ENCODE measurements at regions not wholly inside any gene's neighbourhood (a gene's known extent, or its start where the extent isn't known, plus 50 kb on each side); places are given as distances from the start of the nearest gene placed in this dataset.
"Not testable (repeated sequence)": the region's sequence is repeated elsewhere in the genome, so short reads cannot be mapped to it uniquely, and the experiment has no call there.

DNA sequence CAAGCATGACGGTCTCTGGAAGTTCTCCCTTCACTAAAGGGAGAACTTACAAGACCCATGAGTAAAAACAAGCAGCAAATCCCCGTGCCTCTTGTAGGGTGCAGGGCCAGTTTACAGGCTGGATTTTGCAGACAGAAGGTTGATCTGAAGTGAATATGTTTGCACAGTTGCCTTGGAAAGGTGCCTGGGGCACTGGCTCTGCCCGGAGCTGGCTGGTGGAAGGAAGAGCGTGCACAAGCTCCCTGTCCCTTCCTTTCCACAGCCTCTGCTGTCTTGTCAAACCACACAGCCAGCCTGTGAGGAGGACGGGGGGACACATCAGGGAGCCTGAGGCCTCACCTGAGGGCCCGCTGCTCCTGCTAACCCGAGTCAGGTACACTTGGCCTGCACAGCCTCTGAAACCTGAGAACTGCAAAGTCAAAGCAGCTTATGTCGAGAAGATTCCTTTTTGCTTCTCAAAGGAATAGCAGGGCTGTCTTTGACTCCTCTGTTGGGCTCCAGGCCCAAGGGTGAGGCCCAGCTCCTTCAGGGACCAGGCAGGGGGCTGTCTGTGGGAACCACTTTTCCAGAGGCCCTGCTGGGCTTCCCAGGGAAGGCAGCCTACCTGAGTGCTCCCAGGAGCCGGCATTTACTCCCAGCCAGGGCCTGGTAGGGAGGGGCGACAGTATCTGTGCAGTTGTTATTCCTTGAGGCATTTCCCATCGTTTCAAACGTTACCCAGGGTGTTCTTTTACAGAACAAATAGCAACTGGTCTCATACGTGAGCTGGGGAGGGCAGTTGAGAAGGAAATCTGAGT lies 251.5 kb downstream of the SIPA1L2 start:
- no peak for DNase-seq

DNA sequence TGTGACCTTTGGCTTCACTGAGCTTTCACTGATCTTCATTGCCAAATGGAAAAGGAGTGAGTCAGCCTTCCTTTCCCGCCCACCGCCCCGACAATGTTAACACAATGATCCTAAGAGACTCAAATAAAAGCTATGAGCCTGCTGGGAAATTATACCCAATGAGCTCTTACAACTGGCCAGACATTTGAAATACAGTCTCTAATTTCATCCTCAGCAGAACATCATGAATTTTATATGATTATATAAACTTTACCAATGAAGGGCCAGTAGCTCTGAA lies 252.5 kb downstream of the SIPA1L2 start:
- DNase-seq: peak in 1 of 2 donors; percentile 14

DNA sequence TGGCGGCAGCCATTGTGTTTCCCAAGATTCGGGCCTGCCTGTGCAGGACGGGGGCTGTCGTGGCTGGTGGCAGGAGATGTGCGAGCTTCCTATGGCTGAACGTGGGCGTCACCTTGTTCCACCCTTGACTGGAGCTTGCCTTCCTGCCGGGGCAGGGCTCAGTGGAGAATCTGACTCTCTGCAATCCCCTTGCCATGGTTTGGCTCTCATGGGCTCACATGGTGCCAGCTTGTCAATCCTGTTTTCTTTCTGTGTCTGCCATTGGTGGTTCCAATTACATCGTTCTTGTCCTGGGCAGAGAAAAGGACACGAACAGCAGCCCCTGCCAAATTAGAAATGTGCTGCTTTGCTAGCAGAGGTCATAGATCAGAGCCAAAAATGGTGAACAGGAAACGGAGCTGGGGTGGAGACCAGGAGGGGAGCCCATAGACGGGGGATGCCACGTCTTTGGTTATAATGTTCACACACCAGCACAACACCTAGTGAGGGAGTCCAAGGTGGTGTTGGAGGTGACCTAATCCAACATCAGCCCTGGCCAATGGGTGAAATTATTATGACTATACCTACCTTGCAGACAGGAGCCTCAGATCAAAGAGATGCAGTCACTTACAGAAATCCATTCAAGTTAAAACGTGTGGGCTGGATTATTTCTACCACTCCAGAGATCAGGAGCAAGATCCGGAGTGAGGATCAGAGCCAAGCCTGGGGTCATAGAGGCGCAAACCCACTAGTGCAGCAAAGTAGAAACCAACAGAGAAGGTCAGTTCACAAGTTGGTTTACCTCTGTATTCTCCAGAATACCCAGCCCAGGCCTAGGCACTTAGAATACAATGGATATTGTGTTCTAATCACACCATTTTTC lies 253.1 kb downstream of the SIPA1L2 start:
- no peak for DNase-seq

DNA sequence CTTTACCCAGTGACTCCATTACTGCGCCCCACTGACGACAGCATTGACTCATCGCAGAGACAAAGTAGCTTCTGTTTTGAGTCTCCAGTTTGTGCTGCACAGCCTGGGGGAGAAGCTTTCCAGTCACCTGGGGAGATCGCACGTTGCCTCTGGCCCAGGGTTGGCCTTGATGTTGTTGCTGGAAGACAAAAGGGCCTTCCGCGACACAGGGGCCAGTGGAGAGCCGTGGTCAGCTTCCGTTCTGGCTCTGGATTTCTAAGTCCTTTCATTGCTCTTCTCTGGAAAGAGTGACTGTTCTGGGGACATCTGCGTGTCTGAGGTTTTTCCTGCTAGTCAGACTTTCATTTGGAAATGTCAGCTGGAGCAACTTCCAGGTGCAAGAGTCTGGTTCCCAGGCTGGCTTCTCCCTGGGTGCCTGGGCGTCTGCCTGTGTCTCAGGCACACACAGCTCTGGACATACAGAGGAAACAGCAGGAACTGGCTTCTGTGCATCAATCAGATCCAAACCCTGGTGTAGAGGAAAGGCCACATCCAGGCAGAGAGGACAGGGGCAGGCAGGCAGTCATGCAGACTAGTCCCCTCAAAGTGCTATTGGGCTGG lies 257.0 kb downstream of the SIPA1L2 start:
- DNase-seq: no peak

DNA sequence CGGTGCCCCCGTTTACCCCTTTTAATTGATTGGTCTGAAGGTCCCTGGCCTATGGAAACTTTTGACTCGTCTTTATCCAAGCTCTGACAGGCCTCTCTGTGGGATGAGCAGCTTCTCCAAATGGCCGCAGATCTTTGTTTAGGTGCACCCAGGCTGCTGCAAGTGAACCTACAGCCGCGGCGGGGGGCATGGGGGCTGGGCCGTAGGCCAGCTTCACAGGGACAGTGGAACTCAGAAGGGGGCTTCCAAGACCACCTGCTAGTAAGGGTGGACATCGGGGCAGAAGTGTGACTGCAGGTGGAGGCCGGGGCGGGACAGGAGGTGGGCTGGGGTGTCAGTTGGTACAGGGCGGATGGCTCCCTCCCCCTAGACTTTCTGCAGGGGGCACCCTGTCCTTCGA lies 257.5 kb downstream of the SIPA1L2 start:
- no peak for DNase-seq

DNA sequence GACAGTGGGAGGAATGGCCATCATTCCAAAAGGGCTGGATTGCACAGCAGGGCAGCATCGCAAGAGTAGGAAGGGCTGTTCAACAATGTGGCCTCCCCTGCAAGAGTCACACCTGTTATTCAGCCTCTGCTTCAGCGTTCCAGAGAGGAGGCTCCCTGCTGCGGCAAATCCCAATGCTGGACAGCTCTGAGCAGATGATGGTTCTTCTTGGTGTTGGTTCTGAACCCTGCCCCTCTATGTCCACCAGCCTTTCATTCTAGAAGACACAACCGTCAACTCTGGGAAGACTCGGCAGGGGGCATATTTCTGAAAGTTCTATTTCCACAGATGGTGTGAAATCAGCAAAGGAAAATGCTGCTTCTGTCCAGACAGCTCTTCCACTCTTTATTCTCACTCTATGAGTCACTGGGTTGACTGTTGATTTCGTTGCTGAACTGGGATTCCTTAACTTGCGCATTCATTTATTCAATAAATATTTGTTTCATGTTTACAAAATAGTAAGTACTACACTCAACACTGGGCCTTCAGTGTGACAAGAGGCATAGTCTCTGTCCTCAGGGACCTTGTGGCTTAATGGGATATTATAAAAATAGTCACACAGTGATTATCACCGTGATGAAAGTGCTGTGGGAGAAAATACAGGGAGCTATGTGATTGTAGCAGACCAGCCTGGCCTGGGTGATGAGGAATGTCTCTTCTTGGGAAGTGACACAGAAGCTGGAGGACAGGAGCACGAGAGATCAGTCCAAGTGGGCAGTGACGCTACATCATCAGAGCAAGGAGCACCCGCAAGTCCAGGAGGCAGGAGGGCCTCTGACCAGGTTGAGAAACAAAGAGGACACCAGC lies 260.3 kb downstream of the SIPA1L2 start:
- DNase-seq: no peak

DNA sequence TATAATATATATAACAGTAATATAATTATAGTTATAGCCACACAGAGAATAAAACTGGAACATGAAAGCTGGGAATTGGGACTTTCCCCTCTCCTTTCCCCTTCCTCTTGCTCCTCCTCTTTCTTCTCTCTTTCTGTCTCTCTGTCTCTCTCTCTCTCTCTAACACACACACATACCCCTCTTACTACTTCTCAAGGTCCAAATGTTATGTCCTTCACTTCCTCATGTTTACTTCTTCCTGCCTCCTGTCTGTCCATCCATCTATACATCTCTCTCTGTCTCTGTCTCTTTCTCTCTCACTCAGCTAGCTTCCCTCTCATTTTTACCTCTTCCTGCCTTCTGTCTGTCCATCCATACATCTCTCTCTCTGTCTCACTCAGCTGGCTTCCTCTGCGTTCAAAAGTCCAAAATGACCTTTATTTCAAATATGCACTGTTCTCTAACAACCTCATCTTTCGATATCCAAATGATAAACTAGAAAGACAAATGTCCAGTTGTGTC lies 261.1 kb downstream of the SIPA1L2 start:
- DNase-seq: no peak

DNA sequence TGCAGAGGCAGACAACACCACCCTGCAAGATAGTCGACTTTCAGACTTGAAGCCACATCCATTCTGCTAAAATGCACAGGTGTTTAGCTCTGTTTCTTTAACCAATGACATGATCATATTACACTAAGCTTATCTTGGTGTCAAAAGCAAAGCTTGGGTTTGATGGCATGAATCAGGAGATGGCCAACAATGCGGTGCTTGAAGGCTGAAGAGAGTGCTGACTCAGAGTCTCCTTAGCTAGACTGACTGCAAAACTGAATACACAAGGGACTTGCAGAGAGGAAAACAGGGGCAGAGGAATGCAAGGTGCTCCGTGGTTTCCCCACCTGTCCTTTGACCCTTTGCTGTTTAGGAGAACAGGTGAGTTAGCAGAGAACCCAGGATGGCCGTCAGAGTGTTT lies 262.6 kb downstream of the SIPA1L2 start:
- no peak for DNase-seq

DNA sequence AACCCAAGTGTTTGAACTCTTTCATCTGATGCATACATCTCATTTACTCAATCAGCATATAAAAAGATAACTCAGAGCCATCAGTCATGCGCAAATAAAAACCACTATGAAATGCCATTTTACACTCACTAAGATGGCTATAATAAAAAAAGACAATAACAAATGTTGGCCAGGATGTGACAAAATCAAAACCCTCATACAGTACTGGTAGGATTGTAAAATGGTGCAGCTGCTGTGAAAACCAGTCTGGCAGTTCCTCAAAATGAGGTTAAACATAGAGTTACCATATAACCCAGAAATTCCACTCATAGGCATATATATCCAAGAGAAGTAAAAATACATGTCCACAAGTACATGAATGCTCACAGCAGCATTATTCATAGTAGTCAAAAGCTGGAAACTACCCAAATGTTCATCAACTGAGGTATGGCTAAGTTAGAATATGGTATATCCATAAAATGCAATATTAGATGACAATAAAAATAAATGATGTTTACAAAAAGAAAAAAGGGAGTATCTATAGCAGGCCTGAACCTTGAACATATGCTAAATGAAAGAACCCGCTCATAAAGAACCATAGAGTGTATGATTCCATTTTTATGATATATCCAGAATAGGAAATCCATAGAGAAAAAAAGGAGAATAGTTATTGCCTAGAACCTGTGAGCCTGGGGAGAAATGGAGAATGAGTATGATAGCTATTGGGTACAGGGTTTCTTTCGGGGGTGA lies 265.1 kb downstream of the SIPA1L2 start:
- DNase-seq: no peak

DNA sequence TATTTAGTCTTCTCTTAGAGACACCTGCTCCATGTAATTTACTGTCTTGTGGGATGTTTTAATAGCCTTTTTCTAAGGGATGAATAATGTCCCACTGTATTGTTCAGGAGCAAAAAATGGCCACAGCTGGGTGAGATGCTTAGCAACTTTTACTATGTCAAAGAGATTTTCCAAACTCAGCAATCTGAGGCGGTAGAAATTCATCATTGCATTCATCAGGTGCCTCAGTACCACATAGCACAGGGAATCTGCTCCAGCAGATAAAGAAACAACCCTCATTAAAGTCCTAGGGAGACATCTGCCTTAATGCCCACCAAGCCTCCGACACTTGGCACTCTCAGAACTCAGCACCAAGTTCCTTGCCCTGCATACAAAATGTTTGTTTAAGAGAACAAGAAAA lies 266.9 kb downstream of the SIPA1L2 start:
- DNase-seq: no peak

DNA sequence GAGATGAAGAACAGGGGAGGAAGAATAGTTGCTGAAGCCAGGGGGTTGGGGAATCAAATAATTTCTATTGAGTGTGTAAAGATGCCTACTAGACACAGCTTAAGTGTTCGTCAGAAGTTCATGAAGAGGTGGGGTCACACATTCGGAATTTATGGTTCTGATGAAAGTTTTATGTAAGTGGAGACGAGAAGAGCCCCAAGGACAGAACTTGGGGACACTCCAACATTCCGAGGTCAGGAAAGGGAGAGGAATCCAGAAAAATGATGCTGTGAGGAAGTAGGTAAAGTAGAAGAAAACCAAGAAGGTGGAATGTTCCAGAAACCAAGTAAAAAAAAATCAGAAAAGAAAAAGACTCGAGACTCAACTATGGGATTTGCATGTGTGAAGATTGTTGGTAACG lies 272.5 kb downstream of the SIPA1L2 start:
- DNase-seq: no peak

DNA sequence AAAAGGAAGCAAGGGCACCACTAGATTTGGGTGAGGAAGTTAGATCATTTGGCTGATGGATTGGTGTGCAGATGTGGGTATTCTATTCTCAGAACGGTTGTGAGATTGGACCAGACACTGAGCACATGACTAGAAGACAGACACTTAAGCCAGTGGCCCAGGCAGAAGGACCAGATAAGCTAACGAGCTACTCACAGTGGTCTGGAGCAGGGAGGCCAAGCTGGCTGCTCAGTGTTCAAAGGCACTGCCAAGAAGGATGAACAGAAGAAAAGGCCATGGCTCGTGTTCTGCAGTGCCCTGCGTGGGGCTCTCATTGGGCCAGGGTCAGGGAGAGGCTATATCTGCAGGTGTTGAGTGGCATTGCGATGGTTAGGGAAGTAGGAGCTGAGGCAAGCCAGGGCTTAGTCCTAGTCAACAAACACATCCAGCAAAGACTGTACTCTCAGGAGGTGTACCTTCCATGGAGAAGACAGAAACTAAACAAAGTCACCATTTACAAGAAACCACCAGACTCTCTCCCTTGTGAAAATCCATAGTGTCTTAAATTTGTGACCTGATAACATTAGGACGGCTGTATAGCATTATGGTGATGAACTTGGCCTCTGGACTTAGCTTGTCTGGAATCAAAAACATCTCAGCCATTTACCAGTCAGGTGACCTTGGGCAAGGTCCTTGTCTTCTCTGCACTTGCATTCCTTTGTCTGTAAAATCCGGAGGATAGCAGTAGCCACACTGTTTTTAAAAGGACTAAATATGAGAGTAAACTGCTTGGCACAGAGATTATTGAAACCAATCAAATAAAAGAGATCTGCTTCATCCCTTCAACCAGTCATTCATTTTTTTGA lies 274.5 kb downstream of the SIPA1L2 start:
- DNase-seq: no peak

DNA sequence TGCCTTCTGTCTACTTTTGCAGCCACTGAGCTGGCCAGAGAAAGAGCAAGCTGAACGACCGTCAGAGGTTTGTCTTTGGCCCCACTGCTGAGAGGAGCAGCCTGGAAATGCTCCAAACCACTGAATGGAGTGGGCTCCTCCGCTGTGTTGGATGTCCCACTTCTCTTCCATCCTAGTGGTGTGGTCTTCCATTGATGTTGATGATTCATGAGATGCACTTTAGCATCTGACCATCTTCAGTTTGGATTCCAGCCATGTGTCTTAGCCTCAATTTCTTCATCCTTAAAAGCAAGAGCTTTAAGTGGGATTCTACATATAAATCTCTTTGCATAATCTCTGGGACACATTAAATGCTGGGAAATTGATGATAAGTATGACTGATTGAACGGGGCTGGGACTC lies 276.9 kb downstream of the SIPA1L2 start:
- DNase-seq: no peak

DNA sequence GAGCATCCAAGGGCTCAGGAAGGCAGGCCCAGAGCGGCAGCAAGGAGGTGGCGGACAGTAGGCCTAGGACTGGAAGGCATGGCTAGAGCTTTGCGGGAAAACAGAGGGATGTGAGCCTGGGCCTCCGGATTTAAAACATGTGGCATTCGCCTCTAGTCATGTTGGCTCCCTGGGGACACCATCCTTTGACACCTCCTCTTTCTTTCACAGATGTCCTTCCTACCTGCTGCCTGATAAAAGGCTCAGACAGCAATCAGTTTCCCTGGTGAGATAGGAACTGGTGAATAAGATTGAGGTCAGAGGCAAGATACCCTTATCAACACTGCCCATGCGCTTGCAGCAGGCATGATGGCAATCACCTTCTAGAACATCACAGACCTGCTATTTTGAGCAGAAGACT lies 277.6 kb downstream of the SIPA1L2 start:
- no peak for DNase-seq

DNA sequence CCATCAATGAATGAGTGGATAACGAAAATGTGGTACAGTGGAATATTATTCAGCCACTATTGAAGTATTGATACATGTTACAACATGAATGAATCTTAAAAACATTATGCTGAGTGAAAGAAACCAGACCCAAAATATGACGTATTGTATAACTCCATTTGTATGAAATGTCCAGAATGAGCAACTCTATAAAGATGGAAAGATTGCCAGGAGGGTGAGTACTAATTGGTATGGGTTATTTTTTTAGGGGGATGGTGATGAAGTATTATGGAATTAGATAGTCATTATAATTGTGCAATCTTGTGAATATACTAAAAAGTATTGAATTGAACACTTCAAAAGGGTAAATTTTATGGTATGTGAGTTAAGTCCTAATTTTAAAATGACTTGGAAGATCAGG lies 278.6 kb downstream of the SIPA1L2 start:
- DNase-seq: no peak

DNA sequence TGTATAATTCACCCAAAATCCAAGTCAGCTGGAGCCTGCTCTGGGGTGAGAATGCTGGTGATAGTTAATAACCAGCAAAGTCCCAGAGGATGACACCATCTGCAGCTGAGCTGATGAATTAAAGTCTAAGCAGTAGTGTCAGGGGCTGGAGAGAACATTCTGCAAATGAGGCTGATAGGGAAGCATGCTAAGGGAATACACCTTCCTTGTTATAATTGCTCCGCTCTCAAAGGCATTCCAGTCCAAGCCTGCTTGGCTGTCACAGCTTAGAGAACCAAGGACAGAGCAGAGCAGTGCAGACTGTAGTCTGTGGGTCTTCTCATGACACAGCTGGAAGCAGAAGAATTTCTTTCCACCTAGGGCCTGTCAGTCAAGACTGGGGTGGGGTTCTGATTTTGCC lies 283.1 kb downstream of the SIPA1L2 start:
- no peak for DNase-seq

DNA sequence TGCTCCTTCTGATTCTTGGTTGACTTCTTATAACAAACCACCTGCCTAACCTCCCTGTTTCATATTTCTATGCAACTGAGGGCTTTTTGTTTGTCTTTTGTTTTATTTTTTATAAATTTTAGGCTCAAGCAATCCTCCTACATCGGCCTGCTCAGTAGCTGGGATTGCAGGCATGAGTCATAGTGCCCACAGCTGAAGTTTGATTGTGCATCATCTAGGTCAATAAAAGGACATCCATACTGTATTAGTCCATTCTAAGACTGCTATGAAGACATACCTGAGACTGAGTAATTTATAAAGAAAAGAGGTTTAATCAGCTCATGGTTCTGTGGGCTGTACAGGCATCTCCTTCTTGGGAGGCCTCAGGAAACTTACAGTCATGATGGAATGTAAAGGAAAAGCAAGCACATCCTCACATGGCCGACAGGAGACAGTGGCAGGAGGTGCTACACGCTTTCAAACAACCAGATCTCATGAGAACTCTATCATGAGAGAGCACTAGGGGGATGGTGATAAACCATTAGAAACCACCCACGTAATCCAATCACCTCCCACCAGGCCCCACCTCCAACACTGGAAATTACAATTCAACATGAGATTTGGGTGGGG lies 285.0 kb downstream of the SIPA1L2 start:
- no peak for DNase-seq

DNA sequence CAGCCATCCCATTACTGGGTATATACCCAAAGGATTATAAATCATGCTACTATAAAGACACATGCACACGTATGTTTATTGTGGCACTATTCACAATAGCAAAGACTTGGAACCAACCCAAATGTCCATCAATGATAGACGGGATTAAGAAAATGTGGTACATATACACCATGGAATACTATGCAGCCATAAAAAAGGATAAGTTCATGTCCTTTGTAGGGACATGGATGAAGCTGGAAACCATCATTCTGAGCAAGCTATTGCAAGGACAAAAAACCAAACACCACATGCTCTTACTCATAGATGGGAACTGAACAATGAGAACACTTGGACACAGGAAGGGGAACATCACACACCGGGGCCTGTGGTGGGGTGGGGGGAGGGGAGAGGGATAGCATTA lies 285.7 kb downstream of the SIPA1L2 start:
- not testable (repeated sequence) for DNase-seq

DNA sequence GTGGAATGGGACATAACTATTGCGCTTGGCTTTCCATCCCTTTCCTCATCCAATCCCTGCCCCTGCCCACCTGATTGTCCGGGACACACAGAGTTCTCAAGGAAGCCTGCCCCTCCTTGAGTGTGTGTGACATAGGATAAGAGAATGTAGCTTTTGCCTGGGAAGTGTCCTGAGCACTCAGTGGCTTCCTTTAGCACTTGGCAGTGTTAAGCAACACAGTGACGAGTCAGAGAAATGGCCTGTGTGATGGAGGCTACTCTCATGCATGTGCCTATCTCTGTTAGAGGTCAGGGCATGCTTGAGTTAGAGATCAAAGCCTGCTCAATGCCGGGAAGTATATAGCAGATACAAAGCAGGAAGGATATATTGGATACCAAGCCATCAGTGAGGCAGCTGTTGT lies 289.5 kb downstream of the SIPA1L2 start:
- no peak for DNase-seq

DNA sequence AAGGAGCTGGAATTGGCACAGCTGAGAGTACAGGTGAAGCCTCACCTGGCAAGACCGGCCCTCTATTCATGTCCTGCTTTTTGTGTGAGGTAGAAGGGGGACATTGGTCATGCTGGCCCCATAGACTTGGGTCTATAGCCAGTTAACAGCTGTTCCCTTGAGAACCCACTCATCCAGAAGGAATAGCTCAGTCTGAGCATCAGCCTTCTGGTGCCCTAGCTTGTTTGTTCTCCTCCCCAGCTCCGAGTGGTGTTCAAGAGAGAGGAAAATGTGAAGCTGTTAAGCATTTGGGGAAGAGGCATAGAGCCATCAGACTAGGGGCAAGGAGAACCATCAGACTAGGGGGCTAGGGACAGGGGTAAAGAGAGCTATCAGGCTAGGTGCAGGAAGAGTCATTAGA lies 290.9 kb downstream of the SIPA1L2 start:
- DNase-seq: no peak

DNA sequence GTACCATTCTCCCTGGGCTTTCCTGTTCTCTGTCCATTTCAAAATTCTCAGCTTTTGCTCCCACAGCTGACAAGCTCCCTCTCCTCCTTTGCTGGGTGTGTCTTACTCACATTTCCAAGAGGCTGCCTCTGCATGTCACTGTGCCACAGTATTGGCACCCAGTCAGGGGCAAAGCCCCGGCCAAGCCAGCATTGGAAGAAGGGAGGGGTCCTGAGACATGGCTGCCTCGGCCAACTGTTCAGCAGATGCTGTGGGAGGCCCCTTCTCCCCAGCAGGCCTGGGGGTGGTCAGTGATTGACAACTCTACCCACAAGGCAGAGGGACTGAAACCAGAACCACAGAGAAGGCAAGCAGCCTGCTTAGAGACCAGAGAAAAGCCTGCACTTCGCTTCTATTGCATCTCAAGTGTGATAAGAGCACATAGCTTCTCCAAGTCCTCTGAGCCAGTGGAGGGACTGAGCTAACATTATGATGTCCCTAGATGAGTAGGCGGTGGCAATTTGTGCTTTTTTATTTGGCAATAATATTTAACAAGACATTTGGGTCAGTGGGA lies 294.1 kb downstream of the SIPA1L2 start:
- no peak for DNase-seq
